Stimulated activated CD4-positive, alpha-beta T cell treated with anti-CD3 and anti-CD28 coated beads, Interleukin-15, amount 100 ng/mL, for 1 hour (primary cell): ENCODE measurements at regions not wholly inside any gene's neighbourhood (a gene's known extent, or its start where the extent isn't known, plus 50 kb on each side); places are given as distances from the start of the nearest gene placed in this dataset.
"Not testable (repeated sequence)": the region's sequence is repeated elsewhere in the genome, so short reads cannot be mapped to it uniquely, and the experiment has no call there.

Experiments
- DNase-seq, 2 donors: peaks; one replicate each; pipeline ENCODE4 v3.0.0-alpha.2; 2020; ENCODE audit warnings: low read depth in 1 of 2, low spot score in 1 of 2

DNA sequence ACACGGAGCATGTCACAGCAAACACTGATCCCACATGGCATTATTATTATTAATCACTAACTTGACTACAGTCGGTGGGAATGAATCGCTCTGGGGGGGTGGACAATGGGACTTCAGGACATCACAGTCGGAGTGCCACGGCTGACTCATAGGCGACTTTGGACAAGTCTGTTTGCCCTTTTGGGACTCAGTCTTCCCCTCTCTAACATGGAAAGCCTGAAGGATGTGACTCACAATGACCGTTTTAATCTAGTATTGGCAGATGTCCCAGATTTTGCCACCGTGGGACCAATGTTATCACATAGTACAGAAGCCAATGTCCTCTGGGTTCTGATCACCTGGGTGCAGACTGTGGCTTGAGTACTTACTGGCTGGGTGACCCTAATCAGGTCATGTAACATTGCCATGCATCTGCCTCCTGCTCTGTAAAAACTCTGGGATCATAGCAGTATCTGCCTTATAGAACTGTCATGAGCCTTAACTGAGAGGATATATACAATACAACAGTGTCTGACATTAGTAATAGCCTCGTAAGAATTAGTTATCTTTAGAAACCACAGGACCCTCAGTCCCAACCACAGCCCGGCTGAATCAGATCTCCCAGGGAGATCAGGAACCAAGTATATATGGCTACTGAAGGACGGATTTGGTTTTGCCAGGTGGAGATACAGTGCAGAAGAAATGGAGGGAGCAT is 362.6 kb downstream of the BCL11B start:
- no peak for DNase-seq

DNA sequence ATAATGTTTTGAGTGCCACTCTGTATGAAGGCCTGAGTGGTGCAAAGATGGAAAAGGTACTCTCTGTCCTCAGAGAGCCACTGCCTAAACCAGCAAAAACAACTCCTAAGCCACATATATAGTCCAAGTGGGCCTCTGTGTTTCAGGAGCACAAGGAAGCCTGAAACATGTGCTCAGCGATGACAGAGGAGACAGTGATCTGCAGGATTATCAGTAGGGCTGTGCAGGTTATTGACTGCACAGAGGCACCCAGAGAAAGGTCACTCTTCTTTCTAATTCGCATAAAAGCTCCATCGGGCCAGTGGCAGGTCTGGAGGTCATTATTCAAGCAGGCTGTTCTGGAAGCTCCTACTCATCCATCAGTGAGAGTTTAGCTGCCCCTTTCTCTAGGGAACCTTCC is 361.9 kb downstream of the BCL11B start:
- no peak for DNase-seq

DNA sequence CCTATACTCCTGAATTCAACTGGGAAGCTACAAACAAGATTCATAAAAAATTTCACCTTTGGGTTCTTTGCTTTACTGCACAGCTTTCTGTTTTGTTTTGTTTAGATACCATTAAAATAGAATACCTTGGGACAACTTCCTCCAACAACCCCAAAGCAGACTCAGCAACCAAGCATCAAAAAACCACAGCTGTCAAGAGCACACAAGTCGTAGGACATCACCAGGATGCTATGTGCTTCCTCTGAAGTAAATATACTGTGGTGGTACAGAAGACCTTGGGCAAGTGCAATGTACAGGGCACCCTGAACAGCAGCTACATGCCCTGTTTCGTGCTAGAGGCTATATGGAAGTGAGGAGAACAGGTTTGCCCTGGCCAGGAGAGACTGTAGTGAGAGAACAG is 359.3 kb downstream of the BCL11B start:
- no peak for DNase-seq

DNA sequence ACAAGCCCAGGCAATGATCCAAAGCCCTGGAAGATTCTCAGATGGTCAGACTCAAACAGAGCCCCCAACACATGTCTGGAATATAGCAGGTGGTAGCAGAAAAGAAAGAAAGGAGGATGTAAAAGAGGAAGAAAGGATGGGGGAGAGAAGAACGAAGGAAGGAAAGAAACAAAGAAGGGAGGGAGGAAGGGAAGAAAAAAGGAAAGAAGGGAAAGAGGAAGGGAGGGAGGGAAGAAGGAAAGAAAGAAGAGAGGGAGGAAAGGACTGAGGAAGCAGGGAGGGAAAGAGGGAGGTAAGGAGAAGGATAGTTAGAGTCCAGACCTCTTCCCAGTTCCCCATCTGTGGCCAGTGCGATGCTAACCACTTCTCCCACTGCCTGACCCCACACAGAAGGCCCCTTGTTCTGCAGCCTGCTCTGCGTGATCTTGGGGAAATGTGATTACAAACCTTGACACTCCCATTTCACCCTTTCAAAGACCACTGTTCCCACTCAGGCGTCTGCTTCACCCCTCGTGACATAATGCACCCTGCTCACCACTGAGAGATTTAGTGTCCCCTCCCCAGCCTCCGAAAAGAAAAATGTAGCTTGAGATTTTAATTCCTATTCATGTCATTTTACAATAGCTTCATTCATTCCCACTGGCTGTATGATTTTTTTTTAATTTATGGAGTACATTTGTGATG is 357.9 kb downstream of the BCL11B start:
- DNase-seq = no peak

DNA sequence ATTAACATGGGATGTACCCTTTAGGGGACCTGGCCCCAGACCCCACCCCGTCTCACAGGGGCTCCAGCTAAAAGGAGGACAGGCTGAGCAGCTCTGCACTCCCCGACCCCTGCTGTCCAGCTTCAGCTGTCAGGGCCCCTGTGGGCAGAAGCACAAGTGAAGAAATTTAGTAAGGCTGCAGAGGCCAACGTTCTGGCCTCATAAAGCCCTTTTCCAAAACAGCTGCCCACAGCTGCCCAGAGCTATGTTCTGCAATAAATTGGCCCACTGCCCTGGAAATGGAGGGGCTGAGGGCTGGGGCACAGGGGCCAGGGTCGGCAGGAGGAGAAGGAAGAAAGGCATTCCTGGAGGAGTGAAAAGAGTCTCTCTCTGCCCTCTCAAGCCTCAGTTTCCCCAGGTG is 357.1 kb downstream of the BCL11B start:
- DNase-seq = no peak

DNA sequence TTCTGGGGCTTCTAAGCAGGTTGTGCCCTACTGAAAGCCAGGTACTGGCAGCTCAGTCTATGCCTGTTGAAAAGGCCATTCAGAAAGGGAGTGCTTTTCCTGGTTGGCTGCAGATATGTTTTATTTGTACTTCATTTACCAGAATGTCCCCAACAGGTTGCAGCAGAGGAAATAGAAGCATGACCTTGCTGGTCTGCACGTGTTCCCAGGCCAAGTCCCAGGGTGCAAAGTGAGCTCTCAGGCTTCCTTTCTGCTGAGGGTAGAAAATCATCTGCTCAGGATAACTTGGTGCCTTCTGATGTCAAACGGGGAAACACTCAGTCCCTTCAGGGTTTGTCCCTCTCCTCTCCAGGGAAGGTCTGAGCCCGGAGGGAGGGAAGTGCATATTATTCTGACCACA is 356.4 kb downstream of the BCL11B start:
- no peak for DNase-seq

DNA sequence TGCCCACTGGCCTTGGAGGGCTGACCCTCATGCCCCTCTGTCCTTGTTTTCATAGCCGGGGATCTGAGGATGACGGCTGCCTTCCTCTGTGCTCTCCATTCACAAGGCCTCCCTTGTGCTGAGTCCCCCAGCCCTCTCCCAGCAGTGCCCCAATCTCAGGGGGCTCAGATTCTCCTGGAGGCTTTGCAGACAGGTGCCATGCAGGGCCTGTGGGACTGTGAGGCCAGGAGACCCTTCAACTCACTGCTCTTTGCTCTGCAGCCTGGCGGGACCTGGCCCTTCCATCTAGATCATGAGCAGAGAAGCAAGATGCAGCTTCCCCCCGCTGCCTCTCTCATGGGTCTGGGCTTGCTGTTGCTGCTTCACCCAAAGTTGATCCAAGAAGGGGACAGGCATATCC is 356.0 kb downstream of the BCL11B start:
- DNase-seq = no peak

DNA sequence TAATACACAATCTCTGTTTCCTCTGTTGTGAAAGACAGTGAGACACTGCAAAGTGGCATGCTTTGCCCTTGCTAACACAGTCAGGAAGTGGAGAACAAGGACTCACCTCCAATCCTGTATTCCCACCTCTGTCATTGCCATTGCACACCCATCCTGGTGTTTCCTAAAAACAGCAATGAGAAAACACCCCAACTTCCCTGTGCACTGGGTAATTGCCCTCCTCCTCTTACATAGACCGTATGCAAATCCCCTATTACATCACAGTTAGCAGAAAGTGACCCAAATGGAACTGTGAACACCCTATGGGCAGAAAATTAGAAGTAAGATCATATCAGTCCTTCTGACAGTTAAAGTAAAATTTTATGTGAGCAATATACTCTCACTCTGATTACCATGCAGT is 355.5 kb downstream of the BCL11B start:
- DNase-seq = no peak

DNA sequence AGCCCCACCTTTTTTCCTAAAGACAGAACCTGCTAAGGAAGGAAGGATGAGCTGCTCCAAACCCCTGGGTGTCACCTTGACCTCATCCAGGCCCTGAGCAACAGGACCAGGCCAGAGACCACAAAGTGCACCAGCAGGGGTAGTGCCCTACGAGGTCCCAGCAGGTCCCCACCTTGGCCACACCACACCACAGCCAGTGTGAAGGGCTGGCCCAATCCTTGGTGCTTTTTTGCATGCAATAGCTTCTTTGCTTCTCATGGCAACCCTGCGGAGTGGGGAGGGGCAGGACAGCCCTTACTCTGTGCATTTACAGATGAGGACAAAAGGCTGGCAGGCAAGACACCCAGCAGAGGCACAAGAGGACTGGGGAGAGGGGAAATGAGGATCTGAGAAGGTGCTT is 352.6 kb downstream of the BCL11B start:
- DNase-seq = no peak

DNA sequence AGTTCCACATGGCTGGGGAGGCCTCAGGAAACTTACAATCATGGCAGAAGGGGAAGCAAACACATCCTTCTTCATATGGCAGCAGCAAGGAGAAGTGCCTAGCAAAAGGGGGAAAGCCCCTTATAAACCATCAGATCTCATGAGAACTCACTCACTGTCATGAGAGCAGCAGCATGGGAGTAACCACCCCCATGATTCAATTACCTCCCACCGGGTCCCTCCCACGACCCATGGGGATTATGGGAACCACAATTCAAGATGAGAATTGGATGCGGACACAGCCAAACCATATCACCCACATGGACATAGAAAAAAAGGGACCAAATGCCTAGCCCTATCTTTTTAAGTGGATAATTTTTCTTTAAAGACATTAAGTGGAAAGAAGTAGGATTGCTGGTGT is 350.7 kb downstream of the BCL11B start:
- DNase-seq = not testable (repeated sequence)

DNA sequence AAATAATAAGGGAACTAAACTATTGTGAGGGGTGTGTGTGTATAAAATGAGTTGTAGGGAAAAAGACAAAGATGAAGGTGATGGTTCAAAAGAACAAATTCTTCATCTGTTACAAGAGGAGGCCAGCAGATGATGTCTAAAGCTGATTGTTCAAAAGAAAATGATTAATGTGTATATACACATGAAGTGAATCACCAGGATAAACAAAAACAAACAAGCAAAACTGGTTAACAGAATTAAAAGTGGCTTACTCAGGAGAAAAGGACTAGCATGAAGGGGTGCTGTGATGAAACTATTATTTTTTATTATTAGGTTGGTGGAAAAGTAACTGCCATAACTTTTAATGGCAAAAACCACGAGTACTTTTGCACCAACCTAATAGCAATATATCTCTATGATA is 348.4 kb downstream of the BCL11B start:
- no peak for DNase-seq

DNA sequence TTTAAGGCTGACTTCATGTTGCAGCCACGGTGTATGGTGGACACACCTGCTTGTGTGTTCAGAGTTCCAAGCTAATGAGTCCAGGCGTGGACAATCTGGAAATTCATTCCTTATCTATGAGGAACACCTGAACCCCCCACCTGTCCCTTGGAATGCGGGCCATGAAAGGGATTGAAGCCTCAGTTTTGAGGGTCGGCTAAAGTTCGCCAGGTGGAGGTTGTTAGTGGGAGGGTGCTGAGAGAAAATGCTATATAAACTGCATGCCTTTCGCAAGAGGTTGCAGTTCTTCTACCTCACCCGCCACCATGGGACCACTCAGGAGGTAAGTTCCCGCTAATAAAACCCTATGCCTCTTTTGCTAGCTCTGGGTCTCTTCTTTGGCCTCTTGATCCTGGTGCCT is 348.0 kb downstream of the BCL11B start:
- DNase-seq = no peak

DNA sequence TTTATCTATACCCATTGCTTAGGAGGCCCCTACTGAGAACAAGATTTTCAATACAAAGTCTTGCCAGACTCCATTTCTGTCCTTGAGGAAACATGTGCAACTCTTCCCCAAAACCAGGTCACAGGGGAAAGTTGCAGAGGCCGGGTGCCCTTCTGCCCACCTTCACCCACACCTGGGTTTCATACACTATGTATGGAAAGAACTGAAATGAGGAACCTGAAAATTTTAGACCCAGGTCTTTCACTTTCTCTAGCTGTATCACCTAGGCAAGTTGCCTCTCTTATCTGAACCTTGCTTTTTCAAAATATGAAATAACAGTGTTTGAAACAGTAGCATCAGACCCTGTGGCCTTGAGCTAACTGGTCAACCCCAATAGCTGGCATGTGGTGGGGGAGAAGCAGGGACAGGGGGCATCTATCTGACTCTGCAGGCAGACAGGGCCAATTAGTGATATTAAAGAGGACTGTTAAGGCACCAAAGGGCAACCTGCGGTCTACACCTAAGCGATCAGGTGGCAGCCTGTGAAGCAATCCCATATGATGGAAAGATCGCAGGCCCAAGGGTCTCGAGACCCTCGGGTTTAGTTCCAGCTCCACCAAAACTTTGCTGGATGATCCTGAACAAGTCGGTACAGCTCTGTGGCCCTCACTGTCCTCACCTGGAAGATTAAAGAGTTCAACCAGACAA is 346.5 kb downstream of the BCL11B start:
- no peak for DNase-seq

DNA sequence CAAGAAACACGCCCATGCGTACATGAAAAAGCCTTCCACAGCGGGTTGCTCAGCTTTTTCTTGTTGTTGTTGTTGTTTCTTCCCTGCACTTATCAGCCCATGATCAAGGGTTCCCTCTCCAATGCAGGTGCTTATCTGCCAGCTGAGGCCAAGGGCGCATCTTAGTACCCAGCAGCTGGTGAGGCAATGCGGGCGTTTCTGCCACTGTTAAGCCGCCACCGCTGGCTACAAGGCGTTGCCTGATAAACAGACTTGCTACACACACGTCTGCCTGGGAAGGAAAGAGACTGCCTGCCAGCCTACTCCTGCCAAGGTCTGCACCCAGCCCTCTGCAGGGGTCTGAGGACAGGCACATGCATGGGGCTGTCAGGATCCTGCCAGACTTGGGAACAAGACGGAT is 345.9 kb downstream of the BCL11B start:
- DNase-seq = peak in 1 of 2 donors; percentile 9

DNA sequence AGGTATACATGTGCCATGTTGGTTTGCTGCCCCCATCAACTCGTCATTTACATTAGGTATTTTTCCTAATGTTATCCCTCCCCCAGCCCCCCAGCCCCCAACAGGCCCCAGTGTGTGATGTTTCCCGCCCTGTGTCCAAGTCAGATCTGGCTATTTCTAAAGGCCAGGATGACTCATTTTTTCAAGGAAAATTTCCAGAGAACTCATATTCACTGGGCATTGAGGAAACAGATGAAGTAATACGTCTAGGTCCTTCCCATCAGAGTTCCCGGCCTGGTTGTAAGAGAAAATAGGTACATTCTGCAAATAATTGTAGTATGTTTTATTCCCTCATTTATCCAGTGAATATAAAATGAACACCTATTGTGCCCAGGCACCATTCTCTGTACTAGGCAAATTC is 345.2 kb downstream of the BCL11B start:
- no peak for DNase-seq

DNA sequence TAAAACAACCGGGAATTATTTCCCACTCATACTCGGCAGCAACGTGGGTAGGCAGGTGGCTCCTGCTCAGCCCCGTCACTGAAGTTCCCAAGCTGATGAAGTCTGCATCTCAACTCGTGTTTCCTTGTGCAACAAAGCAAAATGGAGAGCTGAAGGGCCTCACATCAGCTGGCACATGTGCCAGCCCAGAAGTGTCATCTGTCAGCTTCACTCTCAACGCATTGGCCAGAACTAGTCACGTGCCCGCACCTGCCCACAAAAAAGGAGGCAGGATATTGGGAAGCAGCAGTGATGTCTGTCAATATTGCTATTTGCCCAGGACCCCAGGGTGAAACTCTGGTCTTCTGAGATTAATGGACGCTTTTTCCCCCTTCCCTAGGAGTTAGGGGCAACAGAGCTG is 344.0 kb downstream of the BCL11B start:
- DNase-seq = no peak

DNA sequence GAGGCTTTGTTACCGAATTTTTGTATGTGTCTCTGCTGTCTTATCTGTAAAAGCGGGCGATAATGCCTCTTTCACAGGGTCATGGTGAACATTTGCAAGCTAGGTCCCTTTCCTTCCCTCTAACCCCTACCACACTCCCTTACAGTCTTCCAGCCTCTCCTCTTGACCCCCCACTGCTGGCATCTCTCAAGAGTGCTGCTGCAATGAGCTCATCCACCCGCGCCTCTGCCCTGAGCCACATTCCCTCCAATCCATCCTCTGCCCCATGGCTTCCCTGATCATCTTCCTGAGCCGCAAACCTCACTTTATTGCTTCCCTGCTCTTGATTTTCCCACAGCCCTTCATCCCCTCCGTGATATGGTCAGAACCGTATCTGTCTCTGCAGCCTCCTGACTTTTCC is 343.6 kb downstream of the BCL11B start:
- DNase-seq = no peak

DNA sequence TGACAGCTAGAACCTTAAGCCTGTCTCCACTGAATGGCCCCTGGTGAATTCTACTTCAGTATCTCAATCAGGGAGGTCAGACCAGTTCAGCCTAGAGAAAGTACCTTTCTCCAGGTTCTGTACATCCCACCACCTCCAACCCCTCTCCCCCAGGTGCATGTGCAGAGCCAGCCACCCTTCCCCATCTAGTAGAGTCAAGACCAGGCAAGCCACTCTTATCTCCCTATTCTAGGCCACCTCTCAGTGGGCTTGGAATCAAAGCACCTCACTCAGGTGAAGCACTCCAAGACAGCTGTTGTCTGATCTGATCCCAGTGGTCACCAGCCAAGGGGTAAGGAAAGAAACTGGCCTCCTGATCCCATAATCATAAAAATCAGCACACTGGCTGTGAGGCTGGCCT is 340.9 kb downstream of the BCL11B start:
- no peak for DNase-seq

DNA sequence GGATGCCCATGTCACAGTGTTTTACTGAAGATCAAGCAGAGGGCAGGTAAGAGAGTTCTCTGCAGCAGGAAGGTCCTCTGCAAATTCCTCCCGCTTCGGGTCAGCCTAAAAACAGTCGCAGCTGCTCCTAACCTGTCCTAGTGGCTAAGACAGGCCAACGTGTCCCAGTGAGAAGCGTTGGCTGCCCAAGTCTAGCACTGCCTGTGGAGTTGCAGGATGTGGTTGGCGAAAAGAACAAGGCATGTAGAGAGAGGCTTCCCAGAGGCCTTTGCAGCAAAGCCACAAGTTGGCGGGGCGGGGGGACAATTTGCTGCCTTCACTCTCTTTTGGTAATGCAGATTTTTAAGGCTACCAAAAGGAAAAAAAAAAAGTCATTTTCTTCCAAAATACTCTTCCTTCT is 340.1 kb downstream of the BCL11B start:
- DNase-seq = peak; percentile 19 to 37

DNA sequence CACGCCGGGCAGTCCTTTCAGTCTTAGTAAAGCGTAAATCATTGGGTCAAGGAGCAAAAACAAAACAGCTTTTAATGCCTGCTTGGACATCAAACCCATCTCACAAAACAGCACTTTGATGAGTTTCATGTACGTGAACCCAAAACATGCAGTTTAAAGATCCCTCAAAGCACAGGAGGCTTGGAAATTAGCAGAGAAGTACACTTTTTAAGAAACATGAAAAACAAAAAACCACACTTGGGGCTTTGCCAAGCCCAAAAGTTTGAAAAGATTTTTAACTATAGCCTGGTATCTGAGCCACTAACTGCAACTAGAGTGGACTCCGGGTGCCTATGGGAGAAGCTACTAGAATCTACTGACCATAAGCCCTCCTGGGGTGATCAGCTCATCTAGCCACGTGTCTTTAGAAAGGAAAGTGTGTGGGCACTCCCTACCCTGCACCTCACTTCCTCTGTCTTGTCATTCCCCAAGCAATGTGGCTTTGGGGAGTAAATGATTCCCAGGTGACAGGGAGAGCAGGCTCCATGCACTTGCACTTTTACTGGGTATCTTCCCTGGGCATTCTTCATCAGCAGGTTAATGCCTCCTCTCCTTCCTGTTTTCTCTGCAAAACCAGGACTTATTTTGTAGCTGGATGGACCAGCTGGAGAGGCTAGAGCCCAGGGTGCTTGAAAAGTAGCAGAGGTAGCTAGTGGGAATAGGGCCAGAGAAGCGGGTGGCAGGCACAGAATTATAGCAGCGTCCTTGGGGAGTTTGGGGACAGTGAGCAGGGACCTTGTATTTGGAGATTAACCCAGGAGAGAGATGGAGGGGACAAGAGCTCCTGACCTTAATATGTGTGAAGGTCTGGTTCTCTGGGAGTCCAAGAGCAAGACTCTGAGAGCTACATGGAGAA is 339.3 kb downstream of the BCL11B start:
- DNase-seq = no peak

DNA sequence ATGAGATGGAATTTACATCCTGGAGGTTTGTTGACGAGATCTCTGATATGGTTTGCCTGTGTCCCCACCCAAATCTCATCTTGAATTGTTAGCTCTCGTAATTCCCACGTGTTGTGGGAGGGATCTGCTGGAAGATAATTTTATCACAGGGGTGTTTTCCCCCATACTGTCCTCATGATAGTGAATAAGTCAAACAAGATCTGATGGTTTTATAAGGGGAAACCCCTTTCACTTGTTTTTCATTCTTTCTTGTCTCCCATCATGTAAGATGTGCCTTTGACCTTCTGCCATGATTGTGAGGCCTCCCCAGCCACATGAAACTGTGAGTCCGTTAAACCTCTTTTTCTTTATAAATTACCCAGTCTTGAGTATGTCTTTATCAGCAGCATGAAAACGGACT is 337.4 kb downstream of the BCL11B start:
- not testable (repeated sequence) for DNase-seq

DNA sequence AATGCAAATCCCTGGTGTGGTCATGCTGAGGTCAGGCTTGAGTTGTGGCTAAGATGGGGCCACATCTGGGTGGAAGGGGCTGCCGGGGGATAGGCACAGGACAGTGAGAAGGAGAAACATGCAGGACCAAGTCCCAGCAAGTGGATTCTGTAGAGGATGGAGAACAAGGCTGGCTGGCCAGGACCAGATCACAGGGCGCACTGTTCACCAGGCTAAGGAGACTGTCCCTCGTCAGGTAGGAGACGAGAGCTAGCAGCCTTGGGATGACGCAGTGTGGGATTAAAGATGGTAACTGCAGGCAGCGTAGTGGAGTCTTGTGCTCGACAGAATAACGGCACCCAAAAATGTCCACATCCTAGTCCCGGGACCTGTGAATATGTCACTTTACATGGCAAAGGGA is 336.1 kb downstream of the BCL11B start:
- DNase-seq = no peak
